WERI-Rb-1 (cell line): ENCODE measurements at regions not wholly inside any gene's neighbourhood (a gene's known extent, or its start where the extent isn't known, plus 50 kb on each side); places are given as distances from the start of the nearest gene placed in this dataset.

ENCODE experiments used
- DNase-seq: peaks from one replicate; pipeline ENCODE4 v3.0.0-alpha.2; 2020
- H3K27ac ChIP-seq: fragments of 250-450 bp; sonication (Bioruptor Pico); 2 replicates; pipeline ENCODE4 v1.5.1; 2020; ENCODE audit warnings: mild to moderate bottlenecking, moderate library complexity
- H3K27me3 ChIP-seq: fragments of 250-450 bp; sonication (Bioruptor Pico); 2 replicates; pipeline ENCODE4 v1.5.1; 2021; ENCODE audit warnings: mild to moderate bottlenecking, low read depth, moderate library complexity; ENCODE audit not compliant: insufficient read depth, severe bottlenecking
- H3K36me3 ChIP-seq: fragments of 250-450 bp; sonication (Bioruptor Pico); 2 replicates; pipeline ENCODE4 v1.5.1; 2020; ENCODE audit warnings: mild to moderate bottlenecking, moderate library complexity
- H3K4me3 ChIP-seq: 2 replicates; pipeline ENCODE4 v1.5.1; 2011; ENCODE audit warnings: low read depth, mild to moderate bottlenecking, control low read depth, low read length
- H3K9me3 ChIP-seq: fragments of 250-450 bp; sonication (Bioruptor Pico); 2 replicates; pipeline ENCODE4 v1.5.1; 2021; ENCODE audit warnings: mild to moderate bottlenecking, moderate library complexity; ENCODE audit not compliant: severe bottlenecking
- CTCF ChIP-seq: IDR thresholded peaks from 2 replicates; pipeline ENCODE4 v1.5.1; 2011; ENCODE audit warnings: low read depth, mild to moderate bottlenecking, control low read depth, inconsistent platforms, low read length

DNA sequence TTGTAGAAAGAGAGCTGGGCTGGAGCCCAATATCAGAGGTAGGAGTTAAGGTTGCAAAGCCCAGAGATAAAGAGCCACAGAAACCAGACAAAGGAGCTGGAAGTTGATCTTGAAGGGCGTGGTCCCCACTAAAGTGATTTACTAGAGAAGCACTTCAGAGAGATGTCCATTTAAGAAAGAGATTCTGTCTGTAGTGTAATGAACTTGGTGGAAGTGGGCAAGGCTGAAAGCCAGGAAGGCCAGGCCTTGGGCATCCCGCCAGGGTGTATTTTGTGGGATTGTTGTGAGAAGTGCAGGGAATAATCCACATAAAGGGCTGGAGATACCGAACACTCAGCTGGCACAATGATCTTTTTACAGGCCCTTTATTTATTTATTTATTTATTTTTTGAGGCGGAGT lies 1398.8 kb downstream of the TBC1D22A start:
- H3K4me3 ChIP-seq = no peak overlapping the region
- H3K9me3 ChIP-seq = no peaks in the 10 kb centered on the region
- no peak for DNase-seq
- H3K27me3 ChIP-seq = no peaks in the 10 kb centered on the region
- H3K36me3 ChIP-seq = no peaks in the 10 kb centered on the region
- TF ChIP-seq CTCF = no peak
- H3K27ac ChIP-seq = no peak overlapping the region

GRCh38 chr22:48157676-48158075 lies 1395.2 kb downstream of the TBC1D22A start:
- H3K27me3 ChIP-seq = no peaks in the 10 kb centered on the region
- no peak overlapping the region for H3K27ac ChIP-seq
- no peak for DNase-seq
- no peak for TF ChIP-seq CTCF
- no peaks in the 10 kb centered on the region for H3K36me3 ChIP-seq
- no peaks in the 10 kb centered on the region for H3K9me3 ChIP-seq
- no peak overlapping the region for H3K4me3 ChIP-seq

- Histone ChIP-seq H3K9me3 (no peaks in the 10 kb centered on the region), H3K27me3 (no peaks in the 10 kb centered on the region), H3K36me3 (no peaks in the 10 kb centered on the region), H3K27ac (no peak overlapping the region), H3K4me3 (no peak overlapping the region)
- no peak for DNase-seq
- TF ChIP-seq CTCF = no peak
Measured at GRCh38 chr22:48156603-48157355, 1394.3 kb downstream of the TBC1D22A start.

- DNase-seq = no peak
- H3K27ac ChIP-seq = no peak overlapping the region
- TF ChIP-seq CTCF = no peak
- H3K4me3 ChIP-seq = no peak overlapping the region
- no peaks in the 10 kb centered on the region for H3K9me3 ChIP-seq
- H3K36me3 ChIP-seq = no peaks in the 10 kb centered on the region
- no peaks in the 10 kb centered on the region for H3K27me3 ChIP-seq
Measured at GRCh38 chr22:48155446-48155845, 1393.0 kb downstream of the TBC1D22A start.

DNA sequence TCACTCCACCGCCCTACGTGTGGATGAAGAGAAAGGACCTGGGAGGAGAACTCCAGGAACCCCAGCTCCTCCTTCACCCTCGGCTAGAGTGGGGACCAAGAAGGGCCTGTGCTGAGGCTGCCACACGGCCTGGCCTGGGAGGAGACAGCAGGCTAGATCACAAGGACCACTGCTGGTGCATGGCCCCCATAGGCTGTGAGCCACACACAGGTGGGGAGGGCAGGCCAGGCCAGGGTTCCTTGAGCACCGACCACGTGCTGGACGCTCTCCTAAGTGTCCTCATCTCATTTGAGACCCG lies 1392.4 kb downstream of the TBC1D22A start:
- no peak overlapping the region for H3K27ac ChIP-seq
- no peak for DNase-seq
- H3K36me3 ChIP-seq = no peaks in the 10 kb centered on the region
- no peaks in the 10 kb centered on the region for H3K27me3 ChIP-seq
- TF ChIP-seq CTCF = no peak
- no peaks in the 10 kb centered on the region for H3K9me3 ChIP-seq
- no peak overlapping the region for H3K4me3 ChIP-seq
